Liver (tissue), 8 donors: ENCODE measurements at regions not wholly inside any gene's neighbourhood (a gene's known extent, or its start where the extent isn't known, plus 50 kb on each side); places are given as distances from the start of the nearest gene placed in this dataset.

Experiments
- DNase-seq: peaks from one replicate; pipeline ENCODE4 v3.0.0-alpha.2; 2017; ENCODE audit warnings: low spot score
- H3K27ac ChIP-seq, 2 donors: one replicate each; pipeline ENCODE4 v1.7.0; 2013; ENCODE audit warnings: inconsistent platforms in 2 of 2, low read length in 2 of 2, control low read depth in 1 of 2, low read depth in 1 of 2, mild to moderate bottlenecking in 1 of 2
- H3K27me3 ChIP-seq, 4 donors: one replicate each; pipeline versions ENCODE4 v1.6.1 to v1.7.0; 2013; ENCODE audit warnings: low read length in 3 of 4, inconsistent platforms in 1 of 4, mild to moderate bottlenecking in 1 of 4, moderate library complexity in 1 of 4; ENCODE audit not compliant: control insufficient read depth in 4 of 4, insufficient read depth in 4 of 4
- H3K36me3 ChIP-seq, 4 donors: one replicate each; pipeline versions ENCODE4 v1.6.1 to v1.7.0; 2013; ENCODE audit warnings: low read length in 3 of 4, mild to moderate bottlenecking in 3 of 4, low read depth in 1 of 4, moderate library complexity in 1 of 4; ENCODE audit not compliant: control insufficient read depth in 4 of 4, insufficient read depth in 3 of 4
- H3K4me1 ChIP-seq, 4 donors: one replicate each; pipeline versions ENCODE4 v1.6.1 to v1.7.0; 2013; ENCODE audit warnings: low read length in 3 of 4, mild to moderate bottlenecking in 3 of 4, moderate library complexity in 1 of 4; ENCODE audit not compliant: control insufficient read depth in 4 of 4, insufficient read depth in 4 of 4
- H3K4me3 ChIP-seq, 3 donors: one replicate each; pipeline versions ENCODE4 v1.6.1 to v1.7.0; 2013; ENCODE audit warnings: low read length in 3 of 3, control low read depth in 1 of 3, low read depth in 1 of 3, mild to moderate bottlenecking in 1 of 3
- H3K9ac ChIP-seq, 2 donors: one replicate each; pipeline ENCODE4 v1.7.0; 2013; ENCODE audit warnings: low read length in 2 of 2, mild to moderate bottlenecking in 2 of 2, moderate library complexity in 2 of 2, control low read depth in 1 of 2, low read depth in 1 of 2
- H3K9me3 ChIP-seq, 4 donors: one replicate each; pipeline versions ENCODE4 v1.6.1 to v1.7.0; 2013; ENCODE audit warnings: low read length in 3 of 4; ENCODE audit not compliant: control insufficient read depth in 4 of 4
- ATF3 ChIP-seq: IDR thresholded peaks from 2 replicates; pipeline ENCODE4 v1.6.1; 2016; ENCODE audit warnings: antibody characterized with exemption
- CTCF ChIP-seq: fragments of 150-350 bp; IDR thresholded peaks from 2 replicates; pipeline ENCODE4 v1.5.1; 2017; ENCODE audit warnings: improper control_type of control experiment, low read depth, low read length; ENCODE audit not compliant: missing input control
- EGR1 ChIP-seq, 2 donors: IDR thresholded peaks; 2 replicates each; pipeline ENCODE4 v1.6.1; 2016 to 2018; ENCODE audit warnings: antibody characterized with exemption in 2 of 2, low read depth in 2 of 2
- FOXA1 ChIP-seq: IDR thresholded peaks from 2 replicates; pipeline ENCODE4 v1.6.1; 2016; ENCODE audit warnings: antibody characterized with exemption
- FOXA2 ChIP-seq: IDR thresholded peaks from 2 replicates; pipeline ENCODE4 v1.6.1; 2016; ENCODE audit warnings: antibody characterized with exemption
- GABPA ChIP-seq, 2 donors: IDR thresholded peaks in 1 of 2; conservative IDR thresholded peaks in 1 of 2; 2 replicates each; pipeline ENCODE4 v1.6.1; 2016; ENCODE audit warnings: antibody characterized with exemption in 2 of 2, mild to moderate bottlenecking in 1 of 2, moderate library complexity in 1 of 2
- HNF4A ChIP-seq, 2 donors: conservative IDR thresholded peaks; 2 replicates each; pipeline ENCODE4 v1.6.1; 2016; ENCODE audit warnings: antibody characterized with exemption in 2 of 2, mild to moderate bottlenecking in 2 of 2
- HNF4G ChIP-seq: IDR thresholded peaks from 2 replicates; pipeline ENCODE4 v1.6.1; 2016; ENCODE audit warnings: antibody characterized with exemption
- JUND ChIP-seq, 2 donors: IDR thresholded peaks; 2 replicates each; pipeline ENCODE4 v1.6.1; 2016; ENCODE audit warnings: antibody characterized with exemption in 2 of 2
- MAX ChIP-seq: IDR thresholded peaks from 2 replicates; pipeline ENCODE4 v1.6.1; 2016; ENCODE audit warnings: antibody characterized with exemption
- NR2F2 ChIP-seq: IDR thresholded peaks from 2 replicates; pipeline ENCODE4 v1.6.1; 2016; ENCODE audit warnings: antibody characterized with exemption
- RAD21 ChIP-seq, 2 donors: IDR thresholded peaks; 2 replicates each; pipeline ENCODE4 v1.6.1; 2016; ENCODE audit warnings: antibody characterized with exemption in 2 of 2, mild to moderate bottlenecking in 2 of 2
- RXRA ChIP-seq, 2 donors: IDR thresholded peaks; 2 replicates each; pipeline ENCODE4 v1.6.1; 2017 to 2018; ENCODE audit warnings: antibody characterized with exemption in 2 of 2, mild to moderate bottlenecking in 1 of 2
- SP1 ChIP-seq: IDR thresholded peaks from 2 replicates; pipeline ENCODE4 v1.6.1; 2018; ENCODE audit warnings: antibody characterized with exemption, mild to moderate bottlenecking
- TAF1 ChIP-seq: conservative IDR thresholded peaks from 2 replicates; pipeline ENCODE4 v1.6.1; 2016; ENCODE audit warnings: antibody characterized with exemption, mild to moderate bottlenecking
- YY1 ChIP-seq: IDR thresholded peaks from 2 replicates; pipeline ENCODE4 v1.6.1; 2016; ENCODE audit warnings: antibody characterized with exemption, mild to moderate bottlenecking
- WGBS: extraction: QIAGEN DNeasy Blood & Tissue Kit; methylation state at CpG from one replicate; pipeline ENCODE4 v1.1.7; 2013; 5-methylcytosine and 5-hydroxymethylcytosine counted together
- TF ChIP-seq, protein P1 (sequence below): IDR thresholded peaks from 2 replicates; pipeline ENCODE4 v1.6.1; 2016; ENCODE audit warnings: antibody characterized with exemption, mild to moderate bottlenecking
- TF ChIP-seq, protein P2 (sequence below): IDR thresholded peaks from 2 replicates; pipeline ENCODE4 v1.6.1; 2016; ENCODE audit warnings: antibody characterized with exemption
- donor health status: healthy.
- donor health status: healthy.
- donor health status: healthy.
- donor health status: healthy.
- donor health status: healthy.

DNA sequence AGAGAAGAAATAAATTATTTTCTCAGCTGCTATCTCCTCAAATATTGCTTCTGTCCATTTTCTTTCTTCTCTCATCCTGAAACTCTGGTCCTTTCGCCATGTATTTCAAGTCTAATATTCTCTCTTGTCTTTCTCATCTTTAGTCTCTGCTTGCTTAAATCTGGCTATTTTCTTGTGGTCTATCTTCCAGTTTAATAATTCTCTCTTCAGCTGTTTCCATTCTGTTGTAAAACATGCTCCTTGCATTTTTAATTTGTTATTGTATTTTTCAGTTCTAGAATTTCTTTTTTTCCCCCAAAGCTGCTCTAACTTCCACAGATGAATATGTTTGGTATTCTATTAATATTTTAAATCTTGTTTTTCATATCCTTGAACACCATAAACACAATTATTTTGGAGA lies 70.1 kb upstream of the TMPRSS2 start:
- WGBS = 93% methylated on average over 1 of the region's 1 CpG
- no peaks in the 10 kb centered on the region for H3K9me3 ChIP-seq
- H3K4me1 ChIP-seq = peaks cover 10 to 36% (median 22%) of the 10 kb centered on the region in 4 donors
- no peak overlapping the region for H3K27ac ChIP-seq
- no peak overlapping the region for H3K4me3 ChIP-seq
- H3K27me3 ChIP-seq = no peaks in the 10 kb centered on the region
- DNase-seq = no peak
- no peak overlapping the region for H3K9ac ChIP-seq
- no peaks in the 10 kb centered on the region for H3K36me3 ChIP-seq
- TF ChIP-seq YY1 = no peak
- no peak for TF ChIP-seq HNF4G
- no peak for TF ChIP-seq CTCF
- TF ChIP-seq FOXA1 = no peak
- TF ChIP-seq ATF3 = no peak
- no peak for TF ChIP-seq GABPA (IDR thresholded peaks at IDR 0.05 in 1 of 2, conservative IDR thresholded peaks at IDR 0.05 in 1 of 2)
- TF ChIP-seq JUND (IDR thresholded peaks at IDR 0.05) = no peak
- TF ChIP-seq EGR1 (IDR thresholded peaks at IDR 0.05; ENCODE audit: low read depth in 2 of 2) = no peak
- TF ChIP-seq, protein P1, sequence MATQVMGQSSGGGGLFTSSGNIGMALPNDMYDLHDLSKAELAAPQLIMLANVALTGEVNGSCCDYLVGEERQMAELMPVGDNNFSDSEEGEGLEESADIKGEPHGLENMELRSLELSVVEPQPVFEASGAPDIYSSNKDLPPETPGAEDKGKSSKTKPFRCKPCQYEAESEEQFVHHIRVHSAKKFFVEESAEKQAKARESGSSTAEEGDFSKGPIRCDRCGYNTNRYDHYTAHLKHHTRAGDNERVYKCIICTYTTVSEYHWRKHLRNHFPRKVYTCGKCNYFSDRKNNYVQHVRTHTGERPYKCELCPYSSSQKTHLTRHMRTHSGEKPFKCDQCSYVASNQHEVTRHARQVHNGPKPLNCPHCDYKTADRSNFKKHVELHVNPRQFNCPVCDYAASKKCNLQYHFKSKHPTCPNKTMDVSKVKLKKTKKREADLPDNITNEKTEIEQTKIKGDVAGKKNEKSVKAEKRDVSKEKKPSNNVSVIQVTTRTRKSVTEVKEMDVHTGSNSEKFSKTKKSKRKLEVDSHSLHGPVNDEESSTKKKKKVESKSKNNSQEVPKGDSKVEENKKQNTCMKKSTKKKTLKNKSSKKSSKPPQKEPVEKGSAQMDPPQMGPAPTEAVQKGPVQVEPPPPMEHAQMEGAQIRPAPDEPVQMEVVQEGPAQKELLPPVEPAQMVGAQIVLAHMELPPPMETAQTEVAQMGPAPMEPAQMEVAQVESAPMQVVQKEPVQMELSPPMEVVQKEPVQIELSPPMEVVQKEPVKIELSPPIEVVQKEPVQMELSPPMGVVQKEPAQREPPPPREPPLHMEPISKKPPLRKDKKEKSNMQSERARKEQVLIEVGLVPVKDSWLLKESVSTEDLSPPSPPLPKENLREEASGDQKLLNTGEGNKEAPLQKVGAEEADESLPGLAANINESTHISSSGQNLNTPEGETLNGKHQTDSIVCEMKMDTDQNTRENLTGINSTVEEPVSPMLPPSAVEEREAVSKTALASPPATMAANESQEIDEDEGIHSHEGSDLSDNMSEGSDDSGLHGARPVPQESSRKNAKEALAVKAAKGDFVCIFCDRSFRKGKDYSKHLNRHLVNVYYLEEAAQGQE = no peak
- no peak for TF ChIP-seq HNF4A (conservative IDR thresholded peaks at IDR 0.05)
- TF ChIP-seq FOXA2 = no peak
- TF ChIP-seq TAF1 = no peak
- no peak for TF ChIP-seq SP1
- no peak for TF ChIP-seq NR2F2
- TF ChIP-seq RXRA (IDR thresholded peaks at IDR 0.05) = no peak
- no peak for TF ChIP-seq RAD21 (IDR thresholded peaks at IDR 0.05)
- TF ChIP-seq MAX = no peak

GRCh38 chr21:41576013-41576615 lies 68.2 kb upstream of the TMPRSS2 start:
- H3K9me3 ChIP-seq = no peaks in the 10 kb centered on the region
- 70% methylated on average over 4 of the region's 4 CpGs for WGBS
- H3K4me1 ChIP-seq = peaks cover 3 to 29% (median 18%) of the 10 kb centered on the region in 4 donors
- peak overlapping the region in 1 of 2 donors; percentile 19 for H3K27ac ChIP-seq
- H3K9ac ChIP-seq = no peak overlapping the region
- no peaks in the 10 kb centered on the region for H3K27me3 ChIP-seq
- no peak overlapping the region for H3K4me3 ChIP-seq
- H3K36me3 ChIP-seq = no peaks in the 10 kb centered on the region
- no peak for DNase-seq
- TF ChIP-seq MAX (peak; percentile 41), GABPA (IDR thresholded peaks at IDR 0.05 in 1 of 2, conservative IDR thresholded peaks at IDR 0.05 in 1 of 2) (no peak), HNF4A (conservative IDR thresholded peaks at IDR 0.05) (peak in 1 of 2 donors; percentile 44), NR2F2 (no peak), CTCF (no peak), EGR1 (IDR thresholded peaks at IDR 0.05; ENCODE audit: low read depth in 2 of 2) (no peak), ATF3 (no peak), RAD21 (IDR thresholded peaks at IDR 0.05) (no peak), FOXA2 (peak; percentile 17), YY1 (no peak), SP1 (no peak), FOXA1 (no peak), RXRA (IDR thresholded peaks at IDR 0.05) (peak in 1 of 2 donors; percentile 55), JUND (IDR thresholded peaks at IDR 0.05) (no peak), TAF1 (no peak), HNF4G (no peak)
- TF ChIP-seq, protein P2, sequence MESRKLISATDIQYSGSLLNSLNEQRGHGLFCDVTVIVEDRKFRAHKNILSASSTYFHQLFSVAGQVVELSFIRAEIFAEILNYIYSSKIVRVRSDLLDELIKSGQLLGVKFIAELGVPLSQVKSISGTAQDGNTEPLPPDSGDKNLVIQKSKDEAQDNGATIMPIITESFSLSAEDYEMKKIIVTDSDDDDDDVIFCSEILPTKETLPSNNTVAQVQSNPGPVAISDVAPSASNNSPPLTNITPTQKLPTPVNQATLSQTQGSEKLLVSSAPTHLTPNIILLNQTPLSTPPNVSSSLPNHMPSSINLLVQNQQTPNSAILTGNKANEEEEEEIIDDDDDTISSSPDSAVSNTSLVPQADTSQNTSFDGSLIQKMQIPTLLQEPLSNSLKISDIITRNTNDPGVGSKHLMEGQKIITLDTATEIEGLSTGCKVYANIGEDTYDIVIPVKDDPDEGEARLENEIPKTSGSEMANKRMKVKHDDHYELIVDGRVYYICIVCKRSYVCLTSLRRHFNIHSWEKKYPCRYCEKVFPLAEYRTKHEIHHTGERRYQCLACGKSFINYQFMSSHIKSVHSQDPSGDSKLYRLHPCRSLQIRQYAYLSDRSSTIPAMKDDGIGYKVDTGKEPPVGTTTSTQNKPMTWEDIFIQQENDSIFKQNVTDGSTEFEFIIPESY = no peak
